DOHH2 (cell line): ENCODE measurements at regions not wholly inside any gene's neighbourhood (a gene's known extent, or its start where the extent isn't known, plus 50 kb on each side); places are given as distances from the start of the nearest gene placed in this dataset.

Source experiments
- EZH2phosphoT487 ChIP-seq: fragments of 200-600 bp; sonication (generic); IDR thresholded peaks from 2 replicates; pipeline ENCODE4 v1.6.1; 2017; ENCODE audit warnings: borderline replicate concordance, mild to moderate bottlenecking, antibody characterized with exemption, low read length, moderate library complexity, mixed read lengths
- TF ChIP-seq, protein P1 (sequence below): fragments of 200-600 bp; sonication (generic); IDR thresholded peaks from one replicate; pipeline ENCODE4 v1.5.1; 2014; ENCODE audit warnings: antibody characterized with exemption, mild to moderate bottlenecking, low read depth, low read length; ENCODE audit not compliant: poor library complexity, severe bottlenecking

DNA sequence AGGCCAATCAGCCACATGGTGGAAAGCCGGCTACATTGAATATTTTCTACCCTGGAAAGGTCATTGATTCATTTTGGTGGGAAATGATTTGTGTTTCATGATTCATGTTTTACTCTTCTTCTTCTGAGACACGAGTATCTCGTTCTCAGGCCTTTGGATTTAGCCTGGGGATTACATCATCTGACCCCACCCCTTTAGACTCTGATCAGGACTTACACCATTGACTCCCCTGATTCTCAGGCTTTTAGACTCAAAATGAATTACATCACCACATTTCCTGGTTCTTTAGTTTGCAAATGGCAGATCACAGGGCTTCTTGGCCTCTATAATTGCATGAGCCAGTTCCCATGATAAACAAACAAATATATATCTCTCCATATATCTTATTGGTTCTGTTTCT lies 228.8 kb downstream of the ADGRG6 start:
- TF ChIP-seq, protein P1, sequence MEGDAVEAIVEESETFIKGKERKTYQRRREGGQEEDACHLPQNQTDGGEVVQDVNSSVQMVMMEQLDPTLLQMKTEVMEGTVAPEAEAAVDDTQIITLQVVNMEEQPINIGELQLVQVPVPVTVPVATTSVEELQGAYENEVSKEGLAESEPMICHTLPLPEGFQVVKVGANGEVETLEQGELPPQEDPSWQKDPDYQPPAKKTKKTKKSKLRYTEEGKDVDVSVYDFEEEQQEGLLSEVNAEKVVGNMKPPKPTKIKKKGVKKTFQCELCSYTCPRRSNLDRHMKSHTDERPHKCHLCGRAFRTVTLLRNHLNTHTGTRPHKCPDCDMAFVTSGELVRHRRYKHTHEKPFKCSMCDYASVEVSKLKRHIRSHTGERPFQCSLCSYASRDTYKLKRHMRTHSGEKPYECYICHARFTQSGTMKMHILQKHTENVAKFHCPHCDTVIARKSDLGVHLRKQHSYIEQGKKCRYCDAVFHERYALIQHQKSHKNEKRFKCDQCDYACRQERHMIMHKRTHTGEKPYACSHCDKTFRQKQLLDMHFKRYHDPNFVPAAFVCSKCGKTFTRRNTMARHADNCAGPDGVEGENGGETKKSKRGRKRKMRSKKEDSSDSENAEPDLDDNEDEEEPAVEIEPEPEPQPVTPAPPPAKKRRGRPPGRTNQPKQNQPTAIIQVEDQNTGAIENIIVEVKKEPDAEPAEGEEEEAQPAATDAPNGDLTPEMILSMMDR: no peak
- TF ChIP-seq EZH2phosphoT487: no peak
